K562 (cell line): ENCODE measurements at regions not wholly inside any gene's neighbourhood (a gene's known extent, or its start where the extent isn't known, plus 50 kb on each side); places are given as distances from the start of the nearest gene placed in this dataset.

Source experiments
- ATAC-seq: fragments of 200-7000 bp; cut with Tn5 transposase; 3 replicates; pipeline ENCODE4 v1.9.1; 2020; ENCODE audit warnings: moderate library complexity
- BruUV-seq: library from RNA; stranded (reverse); fragments of 400-500 nt; replicated peaks from 2 replicates; lab custom pipeline; 2021; lab: Mats Ljungman, UMichigan
- CTCF ChIA-PET: fragments of 300-600 bp; formaldehyde crosslinking; extraction: SDS; loops from one replicate; lab custom pipeline; 2021; ENCODE audit warnings: low intra/inter-chr PET ratio; lab: Yijun Ruan, JAX
- POLR2A ChIA-PET: fragments of 300-600, 350-650 bp; sonication (Branson Sonifier 250); formaldehyde crosslinking; extraction: SDS; loops from one replicate; lab custom pipeline; 2021; ENCODE audit warnings: antibody characterized with exemption, inconsistent platforms; lab: Yijun Ruan, JAX
- DNase-seq, 4 experiments: peaks; one replicate each; pipeline versions ENCODE4 v3.0.0 to v3.0.0-alpha.2; 2011 to 2018; ENCODE audit warnings: low spot score in 3 of 4, mixed read lengths in 3 of 4; ENCODE audit errors: extremely low read depth in 1 of 4
- FAIRE-seq: peaks from 2 replicates; lab custom pipeline; 2011; peaks lifted over from hg19 to GRCh38; lab: Jason Lieb, UNC
- H2AFZ ChIP-seq: 2 replicates; pipeline ENCODE4 v1.6.0; 2011; ENCODE audit warnings: low read depth, low read length, control low read depth, inconsistent platforms
- H3K27ac ChIP-seq: fragments of 200-600 bp; 3 replicates; pipeline ENCODE4 v1.8.0; 2011; ENCODE audit warnings: low read depth, mild to moderate bottlenecking, control low read depth, inconsistent platforms, low read length, moderate library complexity, mixed read lengths; ENCODE audit errors: extremely low read depth
- H3K27me3 ChIP-seq, 2 experiments: fragments of 300-600 bp in 1 of 2; 2 replicates in 1 of 2; 3 replicates in 1 of 2; pipeline versions ENCODE4 v1.6.0 to v1.8.0; 2011; ENCODE audit warnings: inconsistent platforms in 2 of 2, low read length in 2 of 2, mild to moderate bottlenecking in 1 of 2, mixed read lengths in 1 of 2, moderate library complexity in 1 of 2; ENCODE audit not compliant: control insufficient read depth in 2 of 2, insufficient read depth in 2 of 2
- H3K36me3 ChIP-seq: fragments of 300-600 bp; 3 replicates; pipeline ENCODE4 v1.8.0; 2011; ENCODE audit warnings: mild to moderate bottlenecking, low read length, inconsistent platforms; ENCODE audit not compliant: control insufficient read depth, insufficient read depth
- H3K4me1 ChIP-seq, 2 experiments: fragments of 200-600 bp in 1 of 2; replicated peaks in 1 of 2; 2 replicates in 1 of 2; 3 replicates in 1 of 2; pipeline versions ENCODE4 v1.5.1 to v1.8.0; 2011; ENCODE audit warnings: inconsistent platforms in 2 of 2, low read length in 2 of 2, mild to moderate bottlenecking in 1 of 2, mixed read lengths in 1 of 2, moderate library complexity in 1 of 2; ENCODE audit not compliant: control insufficient read depth in 2 of 2, insufficient read depth in 2 of 2
- H3K4me2 ChIP-seq: 2 replicates; pipeline ENCODE4 v1.6.1; 2011; ENCODE audit warnings: low read length, control low read depth, inconsistent platforms, mixed read lengths; ENCODE audit not compliant: insufficient read depth
- H3K4me3 ChIP-seq: fragments of 200-600 bp; sonication (generic), shearing (Covaris generic); 2 replicates; pipeline ENCODE4 v1.5.1; 2016; ENCODE audit warnings: control low read depth, inconsistent platforms
- H3K79me2 ChIP-seq: fragments of 200-600 bp; 3 replicates; pipeline ENCODE4 v1.8.0; 2011; ENCODE audit warnings: low read length, inconsistent platforms; ENCODE audit not compliant: control insufficient read depth, insufficient read depth
- H3K9ac ChIP-seq, 2 experiments: 2 replicates each; pipeline versions ENCODE4 v1.6.0 to v1.6.1; 2011; ENCODE audit warnings: low read depth in 2 of 2, low read length in 2 of 2, control low read depth in 1 of 2, inconsistent platforms in 1 of 2, mild to moderate bottlenecking in 1 of 2, mixed read lengths in 1 of 2; ENCODE audit not compliant: insufficient read depth in 1 of 2
- H3K9me1 ChIP-seq: one replicate; pipeline ENCODE4 v1.6.0; 2011; ENCODE audit warnings: inconsistent platforms, mild to moderate bottlenecking, low read length, moderate library complexity; ENCODE audit not compliant: control insufficient read depth, insufficient read depth
- H3K9me3 ChIP-seq: replicated peaks from 2 replicates; pipeline ENCODE4 v1.5.1; 2011; ENCODE audit warnings: low read depth, low read length, inconsistent platforms; ENCODE audit not compliant: control insufficient read depth, insufficient read depth
- H4K20me1 ChIP-seq: replicated peaks from 2 replicates; pipeline ENCODE4 v1.6.1; 2011; ENCODE audit warnings: low read length, inconsistent platforms, mixed read lengths; ENCODE audit not compliant: control insufficient read depth, insufficient read depth
- AFF4 ChIP-seq: sonication (generic); formaldehyde crosslinking; IDR thresholded peaks from 2 replicates; pipeline ENCODE4 v1.8.0; 2023; ENCODE audit warnings: mild to moderate bottlenecking, missing genetic modification reagents
- ARHGAP35 ChIP-seq: fragments of 450-650 bp; IDR thresholded peaks from 2 replicates; pipeline ENCODE4 v1.6.1; 2018; ENCODE audit not compliant: partially characterized antibody
- CHD1 ChIP-seq: fragments of 200-600 bp; sonication (generic); IDR thresholded peaks from one replicate; pipeline ENCODE4 v1.6.1; 2012; ENCODE audit warnings: mild to moderate bottlenecking, moderate library complexity, low read length, inconsistent platforms
- PTBP1 ChIP-seq: fragments of 200-400 bp; formaldehyde crosslinking; IDR thresholded peaks from 2 replicates; pipeline ENCODE4 v1.6.1; 2017; ENCODE audit warnings: low read depth, low read length
- ZBTB9 ChIP-seq: fragments of 450-650 bp; formaldehyde crosslinking; IDR thresholded peaks from 2 replicates; pipeline ENCODE4 v1.4.0; 2020; ENCODE audit warnings: mild to moderate bottlenecking, moderate library complexity
- ZFP36 ChIP-seq: fragments of 150-350 bp; IDR thresholded peaks from 2 replicates; pipeline ENCODE4 v1.6.1; 2018; ENCODE audit warnings: low read length, low read depth; ENCODE audit not compliant: partially characterized antibody
- ZNF584 ChIP-seq: fragments of 200-800 bp; sonication (Bioruptor generic); IDR thresholded peaks from 2 replicates; pipeline ENCODE4 v1.6.1; 2016; ENCODE audit warnings: low read depth, mild to moderate bottlenecking, missing genetic modification characterization, missing compliant biosample characterization
- WGBS: fragments of 100-300 bp; shearing (Covaris generic); methylation state at CpG from one replicate; pipeline ENCODE4 v1.1.6; 2016; ENCODE audit warnings: low coverage, mixed read lengths; ENCODE audit not compliant: insufficient coverage; ENCODE audit errors: missing lambda C conversion rate; 5-methylcytosine and 5-hydroxymethylcytosine counted together
- in situ Hi-C: fragments of 300-500 bp; cut with MboI; formaldehyde crosslinking; loops from 4 replicates; pipeline ENCODE4 v1.15.0; 2018; ENCODE audit warnings: inconsistent platforms, mixed read lengths
- intact Hi-C: fragments of 100-400 bp; cut with micrococcal nuclease; formaldehyde crosslinking; loops from 2 replicates; pipeline ENCODE4 v1.14.2; 2022

DNA sequence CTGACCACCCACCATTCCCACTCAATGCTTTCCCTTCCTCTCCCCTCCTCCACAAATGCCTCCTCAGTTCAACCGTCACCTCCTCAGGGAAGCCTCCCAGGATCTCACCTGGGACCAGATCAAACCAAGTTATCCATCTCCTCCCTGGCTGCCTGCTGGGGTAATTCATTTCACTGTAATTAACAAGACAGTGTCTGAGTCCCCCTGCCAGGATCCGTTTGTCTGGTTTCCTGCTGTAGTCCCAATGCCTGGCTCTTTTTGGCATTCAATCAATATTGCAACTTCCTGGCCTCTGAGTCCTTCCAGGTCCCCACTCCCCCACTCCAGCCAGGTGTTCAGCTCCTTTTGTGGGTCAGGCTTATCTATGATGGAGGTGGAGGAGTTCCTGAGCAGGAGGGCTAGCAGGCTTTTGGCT lies 687.7 kb downstream of the PTPRU start:
- Histone ChIP-seq H3K4me1 (no peaks in the 10 kb centered on the region), H3K36me3 (no peaks in the 10 kb centered on the region), H3K9ac (no peak overlapping the region), H2AFZ (no peak overlapping the region), H3K27me3 (no peaks in the 10 kb centered on the region; a peak in 1 of 5 replicates), H3K27ac (no peak overlapping the region), H3K4me2 (no peak overlapping the region), H3K9me1 (no peaks in the 10 kb centered on the region), H3K9me3 (no peaks in the 10 kb centered on the region), H3K4me3 (no peak overlapping the region), H3K79me2 (no peaks in the 10 kb centered on the region)
- in situ Hi-C loops (no loop called here), intact Hi-C loops (no loop called here)
- FAIRE-seq, result no peak
- TF ChIP-seq ZNF584 (CRISPR knock-in tag) (no peak), ZFP36 (peak; percentile 80)
- TF ChIP-seq, all 486 proteins: peak for 1
- H4K20me1 ChIP-seq, result 0 out of 2 replicates have a peak, but pooled peaks cover 4% of the 10 kb centered on the region
- DNase-seq (no peak), ATAC-seq (no peak)
- ChIA-PET POLR2A (interaction anchor here (0.6 kb wide), 1 partner anchor 28 kb away, joined by 4 read pairs; no protein-coding TSS in a partner anchor), CTCF (no interaction called here)
- 0% methylated on average over 2 of the region's 2 CpGs for WGBS
- no TSS peak for BruUV-seq

DNA sequence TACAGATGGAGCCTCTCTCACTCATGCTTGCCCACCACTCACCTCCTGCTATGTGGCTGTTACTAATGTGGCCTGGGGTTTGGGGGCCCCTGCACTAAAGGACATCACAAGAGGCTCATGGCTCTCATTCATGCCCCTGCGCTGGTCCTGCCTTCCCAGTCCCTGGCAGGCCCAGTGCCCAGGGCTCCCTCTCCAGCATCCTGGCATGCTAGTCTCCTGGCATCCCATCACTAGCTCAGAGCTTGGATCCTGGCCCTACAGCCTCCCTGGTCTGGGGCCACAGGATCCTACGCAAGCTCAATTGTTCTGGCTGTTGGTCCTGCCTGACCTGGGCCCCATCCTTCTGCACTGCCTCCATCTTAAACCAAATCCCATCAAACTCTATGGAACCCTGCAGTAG lies 685.4 kb downstream of the PTPRU start:
- BruUV-seq, result no TSS peak
- Histone ChIP-seq H3K27me3 (no peaks in the 10 kb centered on the region; a peak in 1 of 5 replicates), H3K4me3 (no peak overlapping the region), H3K4me2 (no peak overlapping the region), H3K36me3 (no peaks in the 10 kb centered on the region), H3K27ac (no peak overlapping the region), H4K20me1 (0 out of 2 replicates have a peak, but pooled peaks cover 4% of the 10 kb centered on the region), H3K9ac (no peak overlapping the region), H3K79me2 (no peaks in the 10 kb centered on the region), H3K9me1 (no peaks in the 10 kb centered on the region), H3K4me1 (no peaks in the 10 kb centered on the region), H3K9me3 (no peaks in the 10 kb centered on the region), H2AFZ (no peak overlapping the region)
- DNase-seq (no peak), ATAC-seq (no peak), FAIRE-seq (no peak)
- POLR2A ChIA-PET, result no interaction called here
- CTCF ChIA-PET, result no interaction called here
- intact Hi-C loops, result no loop called here
- in situ Hi-C loops, result no loop called here
- 0% methylated on average over 2 of the region's 2 CpGs for WGBS
- TF ChIP-seq ZBTB9 (CRISPR knock-in tag), result no peak
- no peak for TF ChIP-seq PTBP1
- no peak for TF ChIP-seq AFF4 (CRISPR knock-in tag)
- no peak for TF ChIP-seq ARHGAP35
- no peak for TF ChIP-seq CHD1
